Skeletal muscle satellite cell (primary cell): ENCODE measurements at regions not wholly inside any gene's neighbourhood (a gene's known extent, or its start where the extent isn't known, plus 50 kb on each side); places are given as distances from the start of the nearest gene placed in this dataset.
"Not testable (repeated sequence)": the region's sequence is repeated elsewhere in the genome, so short reads cannot be mapped to it uniquely, and the experiment has no call there.

Experiments
- H3K27me3 ChIP-seq: 2 replicates; pipeline ENCODE4 v1.7.0; 2013; ENCODE audit warnings: low read length; ENCODE audit not compliant: control insufficient read depth, insufficient read depth
- H3K36me3 ChIP-seq: 2 replicates; pipeline ENCODE4 v1.7.0; 2013; ENCODE audit warnings: mild to moderate bottlenecking, control low read depth, low read length; ENCODE audit not compliant: insufficient read depth
- H3K4me1 ChIP-seq: 2 replicates; pipeline ENCODE4 v1.7.0; 2013; ENCODE audit warnings: low read length; ENCODE audit not compliant: control insufficient read depth, insufficient read depth
- H3K4me2 ChIP-seq: 2 replicates; pipeline ENCODE4 v1.7.0; 2013; ENCODE audit warnings: mild to moderate bottlenecking, low read length
- H3K4me3 ChIP-seq: 2 replicates; pipeline ENCODE4 v1.7.0; 2013; ENCODE audit warnings: low read length
- H3K9ac ChIP-seq: 2 replicates; pipeline ENCODE4 v1.7.0; 2013; ENCODE audit warnings: mild to moderate bottlenecking, low read depth, low read length, moderate library complexity
- H3K9me3 ChIP-seq: replicated peaks from 2 replicates; pipeline ENCODE4 v1.7.0; 2013; ENCODE audit warnings: mild to moderate bottlenecking, control low read depth, low read length

DNA sequence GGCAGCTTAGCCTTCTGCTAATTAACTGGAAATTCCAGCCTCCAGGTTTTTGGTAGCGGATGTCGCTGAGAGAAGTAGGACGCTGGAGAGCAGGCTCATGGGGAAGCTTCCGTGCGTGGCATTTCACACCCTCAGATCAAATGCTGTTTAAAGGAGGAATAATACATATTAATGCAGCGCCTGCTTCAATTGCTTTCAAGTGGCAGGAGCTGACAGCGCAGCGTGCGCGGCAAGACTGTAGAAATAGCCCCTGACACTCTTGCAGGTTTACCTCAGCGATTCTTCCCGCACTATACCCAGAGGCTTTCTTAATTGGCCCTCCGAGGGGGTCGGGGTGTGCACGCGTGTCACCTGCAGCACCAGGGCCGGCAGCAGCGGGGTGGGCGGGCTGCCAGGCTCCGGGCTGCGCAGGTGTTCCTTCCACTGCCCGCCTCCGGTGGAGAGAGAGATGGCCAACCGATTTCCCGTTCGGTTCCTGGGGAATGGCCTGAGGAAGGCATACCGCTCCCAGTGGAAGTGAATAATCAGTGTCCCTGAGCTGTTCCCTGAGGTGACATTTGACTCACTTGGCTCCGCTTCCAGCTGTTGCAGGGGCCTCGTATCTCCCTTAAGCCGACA is 427.9 kb downstream of the KCTD16 start:
- H3K36me3 ChIP-seq, result no peaks in the 10 kb centered on the region
- peaks cover 5% of the 10 kb centered on the region for H3K4me1 ChIP-seq

GRCh38 chr5:144596517-144596916 is 425.8 kb downstream of the KCTD16 start:
- Histone ChIP-seq H3K9ac (no peak overlapping the region), H3K27me3 (peaks cover 12% of the 10 kb centered on the region), H3K4me2 (no peak overlapping the region), H3K36me3 (no peaks in the 10 kb centered on the region), H3K9me3 (no peaks in the 10 kb centered on the region), H3K4me1 (peaks cover 5% of the 10 kb centered on the region), H3K4me3 (no peak overlapping the region)

More for the DNA sequence above, 427.9 kb downstream of the KCTD16 start:
- peaks cover 14% of the 10 kb centered on the region for H3K27me3 ChIP-seq
- H3K9me3 ChIP-seq, result no peaks in the 10 kb centered on the region
- peak overlapping the region; percentile 51 for H3K4me3 ChIP-seq
- H3K4me2 ChIP-seq, result peak overlapping the region; percentile 72
- H3K9ac ChIP-seq, result no peak overlapping the region

GRCh38 chr5:144594919-144595318 is 424.2 kb downstream of the KCTD16 start:
- peaks cover 10% of the 10 kb centered on the region for H3K27me3 ChIP-seq
- no peaks in the 10 kb centered on the region for H3K9me3 ChIP-seq
- no peaks in the 10 kb centered on the region for H3K36me3 ChIP-seq
- peaks cover 5% of the 10 kb centered on the region for H3K4me1 ChIP-seq
- H3K4me2 ChIP-seq, result no peak overlapping the region
- H3K9ac ChIP-seq, result no peak overlapping the region
- H3K4me3 ChIP-seq, result no peak overlapping the region

- not testable (repeated sequence) for H3K27me3 ChIP-seq, H3K4me1 ChIP-seq, H3K36me3 ChIP-seq, H3K4me2 ChIP-seq, H3K9ac ChIP-seq, H3K9me3 ChIP-seq, H3K4me3 ChIP-seq
These were observed 423.6 kb downstream of the KCTD16 start for GRCh38 chr5:144594234-144594633.

- Histone ChIP-seq H3K4me2 (no peak overlapping the region), H3K9ac (no peak overlapping the region), H3K9me3 (no peaks in the 10 kb centered on the region), H3K36me3 (no peaks in the 10 kb centered on the region), H3K4me3 (no peak overlapping the region), H3K4me1 (no peaks in the 10 kb centered on the region), H3K27me3 (no peaks in the 10 kb centered on the region)
These were observed 415.0 kb downstream of the KCTD16 start for GRCh38 chr5:144585681-144586080.

GRCh38 chr5:144583541-144584449 is 413.1 kb downstream of the KCTD16 start:
- no peaks in the 10 kb centered on the region for H3K9me3 ChIP-seq
- H3K27me3 ChIP-seq, result no peaks in the 10 kb centered on the region

DNA sequence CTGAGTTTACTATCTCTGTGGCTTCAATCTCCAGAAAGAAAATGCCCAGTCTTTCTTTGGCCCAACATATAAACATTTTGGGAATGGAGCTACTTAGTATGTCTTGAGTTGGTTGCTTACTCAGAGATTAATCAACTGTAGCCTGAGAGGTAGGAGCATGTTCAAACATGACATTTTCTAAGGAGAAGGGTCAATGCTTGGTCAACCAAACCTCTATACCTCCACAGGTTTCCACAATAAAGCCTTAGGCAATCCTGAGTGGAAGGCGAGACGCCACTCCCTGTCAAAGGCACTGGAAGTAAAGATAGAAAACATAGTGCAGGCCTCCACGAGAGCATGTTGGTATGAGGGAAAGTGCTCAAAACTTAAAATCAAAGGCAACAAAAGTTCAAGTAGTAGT is 411.4 kb downstream of the KCTD16 start:
- H3K4me3 ChIP-seq, result no peak overlapping the region
- H3K9me3 ChIP-seq, result no peaks in the 10 kb centered on the region
- no peaks in the 10 kb centered on the region for H3K4me1 ChIP-seq
- no peak overlapping the region for H3K9ac ChIP-seq
- H3K27me3 ChIP-seq, result no peaks in the 10 kb centered on the region
- H3K4me2 ChIP-seq, result no peak overlapping the region
- H3K36me3 ChIP-seq, result no peaks in the 10 kb centered on the region

More at GRCh38 chr5:144583541-144584449, 413.1 kb downstream of the KCTD16 start:
- Histone ChIP-seq H3K4me3 (no peak overlapping the region), H3K4me1 (no peaks in the 10 kb centered on the region), H3K9ac (no peak overlapping the region), H3K4me2 (no peak overlapping the region), H3K36me3 (no peaks in the 10 kb centered on the region)

GRCh38 chr5:144581044-144581443 is 410.4 kb downstream of the KCTD16 start:
- H3K36me3 ChIP-seq, result no peaks in the 10 kb centered on the region
- no peak overlapping the region for H3K4me3 ChIP-seq
- H3K27me3 ChIP-seq, result no peaks in the 10 kb centered on the region
- H3K4me2 ChIP-seq, result no peak overlapping the region
- no peak overlapping the region for H3K9ac ChIP-seq
- H3K4me1 ChIP-seq, result no peaks in the 10 kb centered on the region
- no peaks in the 10 kb centered on the region for H3K9me3 ChIP-seq

- H3K27me3 ChIP-seq, result no peaks in the 10 kb centered on the region
- H3K4me1 ChIP-seq, result no peaks in the 10 kb centered on the region
- H3K4me3 ChIP-seq, result no peak overlapping the region
- no peak overlapping the region for H3K4me2 ChIP-seq
- H3K9ac ChIP-seq, result no peak overlapping the region
- H3K9me3 ChIP-seq, result no peaks in the 10 kb centered on the region
- no peaks in the 10 kb centered on the region for H3K36me3 ChIP-seq
These were observed 407.0 kb downstream of the KCTD16 start for GRCh38 chr5:144577676-144578075.

GRCh38 chr5:144575736-144576135 is 405.1 kb downstream of the KCTD16 start:
- H3K4me2 ChIP-seq, result no peak overlapping the region
- no peak overlapping the region for H3K9ac ChIP-seq
- no peak overlapping the region for H3K4me3 ChIP-seq
- no peaks in the 10 kb centered on the region for H3K4me1 ChIP-seq
- no peaks in the 10 kb centered on the region for H3K36me3 ChIP-seq
- no peaks in the 10 kb centered on the region for H3K27me3 ChIP-seq
- no peaks in the 10 kb centered on the region for H3K9me3 ChIP-seq

GRCh38 chr5:144567421-144567780 is 396.7 kb downstream of the KCTD16 start:
- Histone ChIP-seq H3K27me3 (no peaks in the 10 kb centered on the region), H3K9ac (no peak overlapping the region), H3K36me3 (no peaks in the 10 kb centered on the region), H3K9me3 (peaks cover 4% of the 10 kb centered on the region), H3K4me2 (no peak overlapping the region), H3K4me3 (no peak overlapping the region), H3K4me1 (peaks cover 10% of the 10 kb centered on the region)
